GM18951 (cell line): ENCODE measurements at regions not wholly inside any gene's neighbourhood (a gene's known extent, or its start where the extent isn't known, plus 50 kb on each side); places are given as distances from the start of the nearest gene placed in this dataset.
"Not testable (repeated sequence)": the region's sequence is repeated elsewhere in the genome, so short reads cannot be mapped to it uniquely, and the experiment has no call there.

ENCODE experiments used
- POLR2A ChIP-seq: IDR thresholded peaks from 4 replicates; pipeline ENCODE4 v1.6.1; 2011; ENCODE audit warnings: mild to moderate bottlenecking; ENCODE audit not compliant: insufficient read length, insufficient read depth; ENCODE audit errors: extremely low read depth
- in situ Hi-C: fragments of 300-500 bp; cut with MboI; formaldehyde crosslinking; loops from one replicate; pipeline ENCODE4 v1.12.0; 2022; ENCODE audit warnings: low sequenced_read_pairs, mixed read lengths, inconsistent platforms; ENCODE audit not compliant: unreplicated experiment

GRCh38 chr16:17026600-17027242 lies 444.0 kb downstream of the XYLT1 start:
- in situ Hi-C loops = no loop called here
- TF ChIP-seq POLR2A = no peak

DNA sequence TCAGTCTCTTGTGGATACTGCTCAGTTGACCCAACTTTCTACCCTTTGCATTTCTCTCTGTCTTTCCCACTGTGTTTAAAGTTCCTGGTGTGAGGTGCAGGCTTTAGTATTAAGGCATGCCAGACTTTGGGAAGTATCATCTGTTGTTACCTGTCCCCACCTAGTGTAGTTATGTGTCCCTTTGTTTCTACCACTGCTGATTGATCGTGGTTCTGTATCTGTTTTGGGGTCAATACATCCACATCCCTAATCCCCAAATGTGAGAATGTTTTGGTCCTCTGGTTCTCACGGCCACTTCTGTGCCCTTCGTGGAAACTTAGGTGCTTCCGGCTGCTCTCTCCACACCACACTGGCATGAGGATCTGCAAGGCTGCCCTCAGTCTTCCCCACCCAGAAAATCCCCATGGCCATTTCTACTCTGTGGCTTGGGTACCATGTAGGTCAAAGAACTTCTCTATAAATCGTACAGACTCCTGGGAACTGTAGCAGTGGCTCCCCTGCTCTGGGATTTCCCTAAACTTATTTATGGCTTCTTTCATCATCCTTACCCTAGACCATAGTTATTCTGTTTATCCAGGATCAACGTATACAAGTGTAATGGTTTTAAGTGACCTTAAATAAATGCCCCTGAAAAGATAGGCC lies 443.2 kb downstream of the XYLT1 start:
- in situ Hi-C loops = no loop called here
- TF ChIP-seq POLR2A = no peak

DNA sequence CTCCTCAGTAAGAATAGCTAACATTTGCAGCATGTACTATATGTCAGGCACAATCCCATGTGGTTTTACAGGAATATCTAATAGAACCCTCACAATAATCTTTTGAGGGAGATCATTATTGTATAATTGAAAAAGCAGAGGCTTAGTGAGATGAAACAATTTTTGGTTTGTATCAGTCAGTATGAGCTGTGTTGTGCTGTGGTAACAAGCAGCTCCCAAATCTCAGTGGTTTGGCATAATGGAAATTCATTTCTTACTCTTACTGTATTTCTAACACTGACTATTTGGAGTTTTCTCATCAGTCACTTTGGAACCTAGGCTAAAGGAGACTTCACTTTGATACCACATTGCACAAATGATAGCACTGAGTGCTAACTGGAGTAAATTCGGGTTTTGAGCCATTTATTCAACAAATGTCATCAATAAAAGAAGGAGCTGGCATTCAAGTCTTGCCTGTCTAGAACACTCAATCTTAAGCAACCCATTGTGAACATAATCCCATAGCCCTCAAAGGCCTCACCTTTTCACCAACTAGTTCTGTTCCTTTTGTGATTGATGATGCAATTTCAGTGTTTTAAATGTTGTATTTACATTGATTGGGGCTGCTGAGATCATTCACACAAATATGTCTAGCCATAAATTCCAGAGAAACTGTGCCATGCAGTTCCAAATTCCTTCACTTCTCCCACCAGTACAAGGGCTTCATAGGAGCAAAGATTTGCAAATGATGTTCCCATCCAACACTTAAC lies 441.0 kb downstream of the XYLT1 start:
- in situ Hi-C loops = no loop called here
- no peak for TF ChIP-seq POLR2A

- TF ChIP-seq POLR2A = no peak
- in situ Hi-C loops = no loop called here
Observed at GRCh38 chr16:17031484-17032268, 439.1 kb downstream of the XYLT1 start.

DNA sequence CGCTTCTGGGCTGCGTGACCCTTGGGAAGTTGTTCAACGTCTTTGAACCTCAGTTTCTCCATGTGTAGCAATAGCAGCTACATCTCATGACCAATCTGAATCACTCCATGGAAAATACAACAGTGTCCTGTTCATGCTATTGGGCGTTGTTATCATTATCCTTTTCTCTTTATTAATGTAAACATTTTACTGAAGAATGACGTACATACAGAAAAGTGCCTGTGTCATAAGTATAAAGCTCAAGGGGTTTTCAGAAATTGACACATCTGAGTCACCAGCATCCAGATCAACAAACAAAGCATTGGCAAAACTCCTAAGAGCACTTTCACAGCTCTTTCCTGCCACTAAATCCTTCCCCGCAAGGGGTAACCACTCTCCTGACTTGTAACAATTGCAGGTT lies 438.4 kb downstream of the XYLT1 start:
- no peak for TF ChIP-seq POLR2A
- in situ Hi-C loops = no loop called here

- in situ Hi-C loops = no loop called here
- no peak for TF ChIP-seq POLR2A
Observed at GRCh38 chr16:17034477-17035252, 436.1 kb downstream of the XYLT1 start.

- in situ Hi-C loops = no loop called here
- TF ChIP-seq POLR2A = no peak
Observed at GRCh38 chr16:17037499-17037898, 433.3 kb downstream of the XYLT1 start.

DNA sequence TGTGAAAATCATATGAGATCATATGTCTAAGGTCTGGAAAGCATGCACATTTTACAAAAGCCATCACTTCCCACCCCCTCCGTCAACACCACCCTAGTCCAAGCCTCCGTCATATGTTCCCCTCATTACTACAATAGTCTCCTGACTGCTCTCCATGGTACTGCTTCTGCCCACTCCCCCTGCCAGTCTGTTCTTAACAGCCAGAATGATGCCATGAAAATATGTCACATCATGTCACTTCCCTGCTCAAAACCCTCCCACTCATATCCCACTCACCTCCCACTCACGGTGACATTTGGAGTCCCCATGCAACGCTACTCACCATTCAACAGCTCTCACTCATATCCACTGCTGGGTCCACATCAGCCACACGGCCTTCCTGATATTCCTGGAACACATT lies 432.3 kb downstream of the XYLT1 start:
- in situ Hi-C loops = no loop called here

DNA sequence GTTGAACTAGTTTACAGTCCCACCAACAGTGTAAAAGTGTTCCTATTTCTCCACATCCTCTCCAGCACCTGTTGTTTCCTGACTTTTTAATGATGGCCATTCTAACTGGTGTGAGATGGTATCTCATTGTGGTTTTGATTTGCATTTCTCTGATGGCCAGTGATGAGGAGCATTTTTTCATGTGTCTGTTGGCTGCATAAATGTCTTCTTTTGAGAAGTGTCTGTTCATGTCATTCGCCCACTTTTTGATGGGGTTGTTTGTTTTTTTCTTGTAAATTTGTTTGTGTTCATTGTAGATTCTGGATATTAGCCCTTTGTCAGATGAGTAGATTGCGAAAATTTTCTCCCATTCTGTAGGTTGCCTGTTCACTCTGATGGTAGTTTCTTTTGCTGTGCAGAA lies 421.7 kb downstream of the XYLT1 start:
- in situ Hi-C loops = not testable (repeated sequence)

More for the DNA sequence above, 432.3 kb downstream of the XYLT1 start:
- no peak for TF ChIP-seq POLR2A

DNA sequence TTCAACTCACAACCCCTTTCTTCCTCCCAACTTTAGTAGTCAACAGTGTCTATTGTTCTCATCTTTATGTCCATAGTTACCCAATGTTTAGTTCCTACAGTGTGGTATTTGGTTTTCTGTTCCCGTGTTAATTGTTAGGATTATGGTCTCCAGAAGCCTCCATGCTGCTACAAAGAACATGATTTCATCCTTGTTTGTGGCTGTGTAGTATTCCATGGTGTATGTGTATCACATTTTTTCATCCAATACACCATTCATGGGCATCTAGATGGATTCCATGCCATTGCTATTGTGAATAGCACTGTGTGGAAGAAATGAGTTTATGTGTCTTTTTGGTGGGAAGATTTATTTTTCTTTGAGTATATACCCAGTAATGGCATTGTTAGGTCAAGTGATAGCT lies 420.3 kb downstream of the XYLT1 start:
- TF ChIP-seq POLR2A = no peak
- in situ Hi-C loops = no loop called here
